H1 (cell line): ENCODE measurements at regions not wholly inside any gene's neighbourhood (a gene's known extent, or its start where the extent isn't known, plus 50 kb on each side); places are given as distances from the start of the nearest gene placed in this dataset.

ENCODE experiments used
- CHD7 ChIP-seq: fragments of 300-600 bp; sonication (generic); IDR thresholded peaks from 2 replicates; pipeline ENCODE4 v1.7.1; 2012; ENCODE audit warnings: low read length, moderate library complexity, mild to moderate bottlenecking, inconsistent platforms; ENCODE audit not compliant: insufficient replicate concordance
- CTCF ChIP-seq, 3 experiments: IDR thresholded peaks; 1 replicate in 2 of 3; 2 replicates in 1 of 3; pipeline versions ENCODE4 v1.5.1 to v1.6.1; 2011; ENCODE audit warnings: low read length in 3 of 3, mild to moderate bottlenecking in 3 of 3, inconsistent platforms in 2 of 3, low read depth in 1 of 3, moderate library complexity in 1 of 3; ENCODE audit not compliant: insufficient read depth in 1 of 3; ENCODE audit errors: control extremely low read depth in 1 of 3
- TBP ChIP-seq: IDR thresholded peaks from 2 replicates; pipeline ENCODE4 v1.6.1; 2011; ENCODE audit warnings: low read depth, low read length, improper control_type of control experiment

- TF ChIP-seq CHD7 (no peak), TBP (no peak), CTCF (IDR thresholded peaks at IDR 0.05; ENCODE audit: control extremely low read depth in 1 of 3, insufficient read depth in 1 of 3, low read depth in 1 of 3, low read length in 3 of 3) (no peak)
Observed at GRCh38 chr12:87382959-87383566, 646.1 kb downstream of the C12orf50 start (continued).
